ENCODE measurements at regions not wholly inside any gene's neighbourhood (a gene's known extent, or its start where the extent isn't known, plus 50 kb on each side); places are given as distances from the start of the nearest gene placed in this dataset.

DNA sequence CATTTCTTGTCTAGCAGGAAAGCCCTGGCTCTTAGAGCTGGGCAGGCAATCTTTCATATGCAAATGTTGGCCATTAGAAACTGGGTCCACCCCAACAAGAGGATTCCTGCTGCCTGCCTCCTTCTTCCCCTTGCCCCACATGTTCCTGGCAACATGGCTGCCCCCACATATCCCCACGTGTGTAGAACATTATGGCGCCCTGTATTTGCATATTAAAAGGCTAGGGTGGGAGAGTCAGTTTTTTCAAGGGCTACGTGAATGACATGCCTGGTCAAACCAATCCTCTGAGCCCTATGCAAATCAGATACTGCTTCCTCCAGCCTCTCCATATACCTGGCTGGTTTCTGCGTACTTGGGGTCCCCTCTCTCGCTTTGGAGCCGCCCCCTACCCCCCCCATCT is 514.0 kb downstream of the FUT8 start:
- TF ChIP-seq CTCF (IDR thresholded peaks at IDR 0.05; ENCODE audit: low read depth, low read length, missing control alignments) = no peak
- in situ Hi-C loops (cut with HindIII; ENCODE audit: low pct_ligation_motif_present, low sequenced_read_pairs) = no loop called here
- H3K4me3 ChIP-seq (ENCODE audit: low read depth, low read length) = no peak overlapping the region
- no peak for DNase-seq
- H3K27me3 ChIP-seq (replicated peaks) = no peaks in the 10 kb centered on the region
- no peak overlapping the region for H3K27ac ChIP-seq
- H3K36me3 ChIP-seq (replicated peaks) = no peaks in the 10 kb centered on the region

- no peak for DNase-seq
- in situ Hi-C loops (cut with HindIII; ENCODE audit: low pct_ligation_motif_present, low sequenced_read_pairs) = no loop called here
- TF ChIP-seq CTCF (IDR thresholded peaks at IDR 0.05; ENCODE audit: low read depth, low read length, missing control alignments) = no peak
- Histone ChIP-seq H3K27ac (no peak overlapping the region), H3K27me3 (replicated peaks) (no peaks in the 10 kb centered on the region), H3K36me3 (replicated peaks) (no peaks in the 10 kb centered on the region), H3K4me3 (ENCODE audit: low read depth, low read length) (no peak overlapping the region)
Observed at GRCh38 chr14:65926935-65927700, 514.6 kb downstream of the FUT8 start.

GRCh38 chr14:65927931-65928356 is 515.4 kb downstream of the FUT8 start:
- H3K36me3 ChIP-seq (replicated peaks) = no peaks in the 10 kb centered on the region
- DNase-seq = no peak
- in situ Hi-C loops (cut with HindIII; ENCODE audit: low pct_ligation_motif_present, low sequenced_read_pairs) = no loop called here
- H3K4me3 ChIP-seq (ENCODE audit: low read depth, low read length) = no peak overlapping the region
- TF ChIP-seq CTCF (IDR thresholded peaks at IDR 0.05; ENCODE audit: low read depth, low read length, missing control alignments) = no peak
- H3K27me3 ChIP-seq (replicated peaks) = no peaks in the 10 kb centered on the region
- H3K27ac ChIP-seq = no peak overlapping the region

- in situ Hi-C loops (cut with HindIII; ENCODE audit: low pct_ligation_motif_present, low sequenced_read_pairs) = no loop called here
- Histone ChIP-seq H3K27me3 (replicated peaks) (no peaks in the 10 kb centered on the region), H3K27ac (no peak overlapping the region), H3K4me3 (ENCODE audit: low read depth, low read length) (no peak overlapping the region), H3K36me3 (replicated peaks) (no peaks in the 10 kb centered on the region)
- DNase-seq = no peak
- TF ChIP-seq CTCF (IDR thresholded peaks at IDR 0.05; ENCODE audit: low read depth, low read length, missing control alignments) = no peak
Observed at GRCh38 chr14:65928995-65929394, 516.5 kb downstream of the FUT8 start.

DNA sequence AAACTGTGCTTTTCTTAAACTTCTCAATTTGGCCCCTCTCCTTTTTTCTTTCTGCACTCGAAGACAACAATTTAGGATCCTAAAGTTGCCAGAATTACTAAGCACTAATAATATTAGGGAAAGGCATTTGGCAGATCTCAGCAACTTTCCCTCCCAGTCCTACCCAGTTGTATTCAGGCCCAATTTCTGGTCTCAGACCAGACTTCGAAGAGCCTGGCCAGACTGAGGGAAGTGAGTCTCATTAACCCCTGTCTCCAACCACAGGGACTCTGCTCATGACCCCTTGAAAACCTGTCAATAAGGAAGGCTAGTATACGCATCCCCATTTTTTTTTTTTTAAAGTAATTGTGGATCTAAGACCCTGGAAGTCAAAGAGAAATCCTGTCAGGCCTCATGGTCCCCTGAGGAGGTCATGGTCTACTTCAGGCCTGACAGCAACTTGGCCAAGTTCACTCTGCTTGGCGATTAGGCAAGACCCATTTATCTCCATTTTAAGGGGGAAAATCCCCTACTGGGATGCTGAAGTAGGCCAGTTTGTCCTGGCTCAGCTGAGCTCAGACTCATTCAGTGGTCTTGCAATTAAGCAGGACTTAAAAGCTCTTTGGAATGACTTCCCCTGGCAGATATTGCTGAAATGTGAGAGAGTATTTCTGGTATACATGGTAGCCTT is 521.0 kb downstream of the FUT8 start:
- Histone ChIP-seq H3K36me3 (replicated peaks) (no peaks in the 10 kb centered on the region), H3K4me3 (ENCODE audit: low read depth, low read length) (no peak overlapping the region), H3K27me3 (replicated peaks) (no peaks in the 10 kb centered on the region), H3K27ac (no peak overlapping the region)
- DNase-seq = no peak
- no peak for TF ChIP-seq CTCF (IDR thresholded peaks at IDR 0.05; ENCODE audit: low read depth, low read length, missing control alignments)
- in situ Hi-C loops (cut with HindIII; ENCODE audit: low pct_ligation_motif_present, low sequenced_read_pairs) = no loop called here

Data from brain microvascular endothelial cell (primary cell).